GM21825 (cell line): ENCODE measurements at regions not wholly inside any gene's neighbourhood (a gene's known extent, or its start where the extent isn't known, plus 50 kb on each side); places are given as distances from the start of the nearest gene placed in this dataset.

Experiments used
- ATAC-seq: cut with Tn5 transposase; IDR thresholded peaks from one replicate; pipeline ENCODE4 v1.9.1; 2021; ENCODE audit warnings: mild to moderate bottlenecking, moderate library complexity; ENCODE audit not compliant: unreplicated experiment

DNA sequence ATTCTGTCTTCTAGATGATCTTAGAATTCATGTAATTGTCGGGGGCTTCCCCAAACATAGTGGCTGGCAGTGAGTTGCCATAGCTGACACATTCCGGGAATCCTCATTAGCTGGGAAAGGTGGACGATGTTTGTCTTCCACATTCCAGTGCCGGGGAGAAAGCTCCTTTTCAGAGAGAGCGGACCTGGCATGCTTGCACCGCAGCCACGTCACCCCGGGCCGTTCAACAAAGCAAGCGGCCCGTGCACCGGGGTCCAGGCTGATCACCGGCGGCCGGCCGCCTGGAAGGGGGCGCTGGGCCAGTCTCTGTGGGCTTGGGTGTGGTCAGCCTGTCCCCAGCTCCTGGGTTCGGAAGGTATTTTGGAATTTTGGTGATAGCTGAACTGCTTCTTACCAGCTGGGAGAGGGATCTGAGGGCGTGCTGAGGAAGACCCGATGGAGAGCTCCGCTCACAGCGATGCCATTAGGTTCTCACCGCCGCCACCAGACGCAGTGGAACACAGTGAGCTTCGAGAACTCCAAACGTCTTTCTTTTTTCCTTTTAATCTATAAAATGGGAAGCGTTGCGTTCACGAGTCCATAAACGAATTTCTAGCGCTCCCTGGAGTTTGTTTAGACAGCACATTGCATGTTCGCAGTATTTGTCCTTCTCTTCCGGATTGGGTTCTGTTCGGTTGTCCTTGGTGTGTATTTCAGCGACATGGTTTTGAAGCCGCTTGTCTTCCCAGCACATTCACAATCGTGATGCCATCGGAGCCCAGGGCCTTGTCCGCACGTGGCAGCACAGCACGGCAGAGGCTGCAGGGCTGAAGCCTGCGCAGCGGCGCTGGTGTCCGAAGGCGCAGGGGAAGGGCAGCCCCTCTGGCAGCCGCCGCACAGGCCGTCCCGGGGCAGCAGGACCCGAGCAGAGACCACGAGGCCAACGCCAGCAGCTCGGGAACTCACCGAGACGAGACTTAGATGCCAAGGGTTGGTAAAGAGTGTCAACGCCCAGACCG is 557.6 kb downstream of the QKI start:
- ATAC-seq: no peak

- no peak for ATAC-seq
These were observed 556.5 kb downstream of the QKI start for GRCh38 chr6:163970846-163971564.

DNA sequence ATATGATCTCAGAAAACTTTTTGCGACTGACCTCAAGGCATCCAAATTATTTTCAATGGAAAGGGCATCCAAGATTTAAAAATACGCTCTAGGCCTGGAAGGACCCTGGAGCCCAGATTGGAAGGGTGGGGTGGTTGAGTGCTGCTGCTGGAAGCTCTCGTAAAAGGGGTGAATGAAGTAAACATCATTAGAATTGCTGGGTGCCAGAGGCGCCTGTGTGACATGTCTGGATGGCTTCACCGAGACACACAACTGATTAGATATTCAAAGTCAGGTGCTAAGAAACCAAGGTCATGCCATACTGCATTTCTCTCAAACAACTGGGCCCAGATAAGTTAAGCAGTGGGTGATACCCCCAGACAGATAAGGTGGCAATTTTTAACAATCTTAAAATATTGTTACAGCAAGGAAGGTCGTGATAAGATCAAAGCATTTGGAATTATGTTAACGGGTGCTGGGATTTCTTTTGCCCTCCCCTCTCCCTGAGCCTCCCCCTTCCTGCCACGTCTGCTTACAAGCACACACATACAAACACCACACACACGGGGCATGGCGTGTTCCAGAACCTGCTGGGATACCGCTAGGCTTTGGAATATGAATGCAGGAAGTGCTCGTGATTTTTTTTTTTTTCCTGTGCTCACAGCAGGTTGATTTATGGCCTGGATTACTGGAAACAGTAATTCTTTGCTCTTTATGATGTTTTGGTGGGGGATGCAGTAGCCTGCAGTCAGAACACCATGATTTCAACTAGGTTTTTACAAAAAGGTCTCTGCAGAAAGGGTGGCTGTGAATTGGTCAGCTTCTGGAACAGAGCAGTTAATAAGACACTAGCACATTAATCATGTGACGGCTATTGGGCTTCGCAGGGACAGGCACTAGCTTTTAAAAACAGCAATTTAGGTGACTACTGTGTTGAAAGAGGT is 551.2 kb downstream of the QKI start:
- ATAC-seq: no peak

GRCh38 chr6:163964789-163965188 is 550.3 kb downstream of the QKI start:
- no peak for ATAC-seq

- no peak for ATAC-seq
These were observed 548.9 kb downstream of the QKI start for GRCh38 chr6:163963205-163964120.

GRCh38 chr6:163962627-163963117 is 548.2 kb downstream of the QKI start:
- ATAC-seq: no peak

DNA sequence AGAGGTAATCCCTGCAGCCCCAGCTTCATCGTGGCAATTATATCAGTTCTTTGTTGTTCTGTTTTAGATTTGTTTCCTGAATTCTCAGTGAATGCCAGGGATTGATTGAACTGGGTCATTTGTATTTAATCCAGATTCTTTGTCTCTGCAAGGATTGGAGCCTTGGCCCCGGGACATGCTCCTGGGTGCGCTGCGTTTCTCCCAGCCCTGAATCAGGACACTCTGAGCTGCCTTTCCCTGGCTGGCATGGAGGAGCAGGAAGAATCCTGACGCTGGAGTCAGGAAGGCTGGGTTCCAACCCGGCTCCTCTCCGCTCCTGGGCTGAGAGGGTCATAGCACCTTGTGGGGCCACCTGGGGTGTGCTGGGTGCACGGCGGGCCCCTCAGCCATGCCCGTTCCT is 545.6 kb downstream of the QKI start:
- ATAC-seq: no peak

DNA sequence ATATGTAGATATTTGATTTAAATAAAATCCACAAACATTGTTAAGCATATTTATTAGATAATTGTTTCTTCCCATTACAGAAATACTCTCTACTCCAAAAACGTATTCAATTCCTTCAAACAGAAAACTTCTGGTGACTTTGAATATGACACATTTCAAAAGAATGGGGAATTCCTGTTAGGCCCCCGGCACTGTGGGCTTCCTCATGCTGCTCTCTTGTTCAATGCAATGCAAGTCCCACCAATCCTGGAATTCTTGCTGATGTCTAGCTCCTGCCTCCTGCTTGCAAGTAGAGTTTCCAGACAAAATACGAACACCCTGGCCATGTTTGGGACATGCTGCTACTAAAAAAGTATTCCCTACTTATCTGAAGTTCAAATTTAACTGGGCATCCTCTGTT is 544.1 kb downstream of the QKI start:
- ATAC-seq: no peak

DNA sequence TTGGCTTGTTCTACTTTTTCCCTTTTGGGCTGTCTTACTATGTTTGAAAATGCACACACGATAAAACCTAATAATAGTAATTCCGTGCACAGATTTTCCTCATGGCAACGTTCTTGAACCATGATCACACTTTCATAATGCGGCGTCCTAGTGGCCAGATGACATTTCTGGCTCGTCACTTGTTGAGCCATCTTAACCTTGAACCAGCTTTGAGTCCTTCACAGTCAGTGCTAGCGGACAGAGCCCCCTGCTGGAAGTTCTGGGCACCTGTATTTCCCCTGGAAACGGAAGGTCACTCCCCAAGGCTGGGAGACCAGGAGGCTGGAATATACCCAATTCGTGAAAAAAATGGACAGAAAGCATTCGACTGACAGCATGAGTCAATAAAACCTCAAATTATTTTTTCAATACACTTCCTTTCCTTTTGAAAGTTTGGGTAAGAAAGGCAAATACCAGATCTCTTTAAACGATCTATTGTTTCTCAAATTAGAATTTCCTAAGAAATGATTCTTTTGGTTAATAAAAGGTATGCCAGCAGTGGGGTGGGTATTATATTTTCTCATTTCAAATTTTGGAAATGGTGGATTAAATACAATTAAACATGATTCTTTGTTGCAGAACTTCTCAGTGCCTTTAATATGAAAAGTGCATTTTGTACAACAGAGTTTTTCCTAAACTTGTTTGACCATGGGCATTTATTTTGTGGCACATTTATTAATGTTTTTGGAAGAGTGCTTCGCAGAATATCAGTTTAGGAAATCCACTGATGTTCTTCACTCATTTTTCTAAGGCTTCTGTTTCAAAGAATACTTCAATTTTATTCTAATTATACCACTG is 542.3 kb downstream of the QKI start:
- ATAC-seq: peak; percentile 96

- no peak for ATAC-seq
These were observed 541.2 kb downstream of the QKI start for GRCh38 chr6:163955756-163956155.

GRCh38 chr6:163955096-163955495 is 540.6 kb downstream of the QKI start:
- ATAC-seq: no peak

GRCh38 chr6:163954088-163954775 is 539.7 kb downstream of the QKI start:
- no peak for ATAC-seq

DNA sequence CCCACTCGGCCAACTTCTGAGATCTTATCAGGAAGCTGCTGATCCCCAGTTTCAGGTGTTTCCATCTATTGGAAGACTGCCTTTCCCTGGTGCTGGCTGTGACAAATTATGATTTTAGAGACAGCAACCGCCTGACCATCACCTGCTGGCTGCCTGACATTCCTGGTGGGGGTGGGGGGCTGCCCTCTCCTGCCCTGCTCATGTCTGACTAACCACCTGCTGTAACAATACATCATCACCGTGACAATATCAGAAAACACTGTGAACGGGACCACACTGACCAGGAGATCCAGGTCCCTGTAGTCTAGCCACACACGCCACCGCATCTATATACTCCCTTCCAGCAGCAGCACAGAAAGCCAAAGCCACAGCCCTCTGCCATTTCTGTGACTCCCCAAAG is 537.5 kb downstream of the QKI start:
- ATAC-seq: no peak

GRCh38 chr6:163951326-163951725 is 536.8 kb downstream of the QKI start:
- no peak for ATAC-seq

DNA sequence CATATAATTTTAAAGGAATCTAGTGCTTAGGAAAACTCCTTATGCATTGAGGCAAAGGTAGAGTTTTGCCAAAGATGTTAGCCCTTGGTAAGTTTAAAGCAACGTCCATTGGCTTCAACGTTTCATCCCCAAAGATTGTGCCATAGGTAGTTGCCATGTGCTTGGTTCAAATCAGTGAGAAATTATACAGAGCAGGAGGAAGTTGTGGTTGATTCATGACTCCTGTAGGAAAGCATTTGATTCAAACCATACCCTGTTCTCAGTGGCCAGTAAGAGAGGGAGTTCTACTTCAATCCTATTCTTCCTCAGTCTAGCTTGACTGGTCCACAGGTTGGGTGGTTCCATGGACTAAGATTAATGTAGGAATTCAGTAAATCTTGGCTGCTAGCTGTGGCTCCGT is 535.6 kb downstream of the QKI start:
- ATAC-seq: no peak

DNA sequence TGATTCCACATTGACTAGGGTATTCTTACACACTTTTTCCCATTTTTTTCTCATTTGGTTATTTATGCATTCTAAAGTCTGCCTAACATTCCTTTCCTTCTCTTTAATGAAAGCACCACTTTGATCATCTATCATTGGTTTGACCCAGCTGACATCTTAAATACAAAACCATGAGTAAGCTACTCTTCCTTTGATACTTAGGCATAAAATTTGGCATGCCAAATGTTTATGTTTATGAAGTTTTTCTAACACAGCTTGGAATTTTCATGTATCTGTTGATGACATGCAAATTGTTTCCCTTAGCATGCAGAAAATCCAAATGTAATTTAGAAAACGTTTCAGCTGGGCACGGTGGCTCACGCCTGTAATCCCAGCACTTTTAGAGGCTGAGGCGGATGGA is 534.9 kb downstream of the QKI start:
- no peak for ATAC-seq

GRCh38 chr6:163948250-163948649 is 533.7 kb downstream of the QKI start:
- no peak for ATAC-seq

- ATAC-seq: no peak
These were observed 532.8 kb downstream of the QKI start for GRCh38 chr6:163947276-163947675.
